ENCODE measurements at regions not wholly inside any gene's neighbourhood (a gene's known extent, or its start where the extent isn't known, plus 50 kb on each side); places are given as distances from the start of the nearest gene placed in this dataset.
"Not testable (repeated sequence)": the region's sequence is repeated elsewhere in the genome, so short reads cannot be mapped to it uniquely, and the experiment has no call there.

DNA sequence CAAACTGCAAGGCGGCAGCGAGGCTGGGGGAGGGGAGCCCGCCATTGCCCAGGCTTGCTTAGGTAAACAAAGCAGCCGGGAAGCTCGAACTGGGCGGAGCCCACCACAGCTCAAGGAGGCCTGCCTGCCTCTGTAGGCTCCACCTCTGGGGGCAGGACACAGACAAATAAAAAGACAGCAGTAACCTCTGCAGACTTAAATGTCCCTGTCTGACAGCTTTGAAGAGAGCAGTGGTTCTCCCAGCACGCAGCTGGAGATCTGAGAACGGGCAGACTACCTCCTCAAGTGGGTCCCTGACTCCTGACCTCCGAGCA lies 375.1 kb upstream of the NPVF start:
- not testable (repeated sequence) for TF ChIP-seq POLR2A, POLR2AphosphoS5 (IDR thresholded peaks at IDR 0.05; ENCODE audit: low read depth, low read length)
